Stimulated activated CD4-positive, alpha-beta T cell treated with anti-CD3 and anti-CD28 coated beads, Interleukin-12 subunit alpha, Interleukin-12 subunit beta, amount 100 ng/mL, for 24 hours (primary cell): ENCODE measurements at regions not wholly inside any gene's neighbourhood (a gene's known extent, or its start where the extent isn't known, plus 50 kb on each side); places are given as distances from the start of the nearest gene placed in this dataset.
"Not testable (repeated sequence)": the region's sequence is repeated elsewhere in the genome, so short reads cannot be mapped to it uniquely, and the experiment has no call there.

Experiments used
- DNase-seq, 2 experiments: peaks; one replicate each; pipeline ENCODE4 v3.0.0-alpha.2; 2020; ENCODE audit warnings: low read depth in 2 of 2

DNA sequence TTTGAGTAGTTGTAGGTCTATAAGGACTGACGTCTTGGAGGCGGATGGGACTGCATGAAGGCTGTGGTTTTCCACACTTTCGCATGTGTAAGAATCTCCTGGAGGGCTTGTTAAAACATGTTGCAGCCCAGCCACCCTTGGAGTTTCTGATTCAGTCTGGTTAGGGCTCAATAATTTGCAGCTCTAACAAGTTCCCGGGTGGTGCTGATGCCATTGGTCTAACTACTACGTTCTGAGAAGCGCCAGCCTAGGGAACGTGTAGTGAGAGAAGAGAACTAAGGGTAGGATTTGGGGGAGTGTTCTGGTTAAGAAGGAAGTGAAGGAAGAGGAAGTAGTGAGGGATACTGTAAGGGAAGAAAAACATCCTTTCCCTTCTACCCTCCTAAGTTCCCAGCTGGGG lies 138.9 kb downstream of the LARP7 start:
- no peak for DNase-seq

DNA sequence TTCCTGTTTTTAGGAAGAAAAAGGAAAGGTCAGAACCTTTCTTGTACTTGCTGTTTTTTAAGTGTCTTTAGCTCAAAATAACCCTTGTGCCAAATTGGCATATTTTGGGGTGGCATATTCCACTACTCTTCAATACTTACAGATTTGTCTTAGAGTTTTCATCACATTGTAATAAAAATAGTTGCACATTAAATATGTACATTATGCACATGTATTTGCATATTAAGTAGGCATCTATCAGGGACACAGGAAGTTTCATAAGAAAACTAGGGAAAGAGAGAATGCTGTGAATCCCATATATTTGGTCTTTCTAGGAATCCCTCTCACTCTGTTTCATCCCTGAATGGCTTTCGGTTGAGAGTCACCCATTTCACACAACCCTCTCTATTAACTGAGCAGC lies 139.6 kb downstream of the LARP7 start:
- DNase-seq, result no peak

GRCh38 chr4:112778520-112778919 lies 141.6 kb downstream of the LARP7 start:
- DNase-seq, result no peak

GRCh38 chr4:112793033-112793432 lies 156.1 kb downstream of the LARP7 start:
- DNase-seq, result no peak

DNA sequence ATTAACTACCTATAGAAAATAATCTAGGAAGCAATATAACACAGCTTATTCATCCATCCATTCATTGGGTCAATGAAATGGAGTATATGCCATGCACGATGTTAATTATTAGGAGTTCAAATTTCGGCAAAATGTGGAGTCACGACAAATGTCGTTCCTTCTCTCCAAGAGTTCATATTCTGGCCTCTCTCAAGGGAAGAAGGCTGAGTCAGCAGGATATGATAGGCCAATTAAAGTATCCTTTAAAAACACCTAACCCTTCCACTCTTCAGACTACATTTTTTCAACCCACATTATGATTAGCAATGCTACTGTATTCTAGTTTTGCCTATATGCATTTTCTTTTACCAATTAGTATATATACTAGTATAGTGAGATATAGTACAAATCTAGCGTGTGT lies 163.1 kb downstream of the LARP7 start:
- DNase-seq, result no peak

GRCh38 chr4:112801341-112801740 lies 164.4 kb downstream of the LARP7 start:
- DNase-seq, result no peak

GRCh38 chr4:112802780-112803179 lies 165.8 kb downstream of the LARP7 start:
- no peak for DNase-seq

GRCh38 chr4:112807083-112807482 lies 170.1 kb downstream of the LARP7 start:
- DNase-seq, result no peak

GRCh38 chr4:112808001-112808400 lies 171.1 kb downstream of the LARP7 start:
- DNase-seq, result no peak

- DNase-seq, result no peak
These were observed 176.8 kb downstream of the LARP7 start for GRCh38 chr4:112813790-112814189.

GRCh38 chr4:112817933-112818593 lies 181.1 kb downstream of the LARP7 start:
- peak; percentile 4 to 17 for DNase-seq

DNA sequence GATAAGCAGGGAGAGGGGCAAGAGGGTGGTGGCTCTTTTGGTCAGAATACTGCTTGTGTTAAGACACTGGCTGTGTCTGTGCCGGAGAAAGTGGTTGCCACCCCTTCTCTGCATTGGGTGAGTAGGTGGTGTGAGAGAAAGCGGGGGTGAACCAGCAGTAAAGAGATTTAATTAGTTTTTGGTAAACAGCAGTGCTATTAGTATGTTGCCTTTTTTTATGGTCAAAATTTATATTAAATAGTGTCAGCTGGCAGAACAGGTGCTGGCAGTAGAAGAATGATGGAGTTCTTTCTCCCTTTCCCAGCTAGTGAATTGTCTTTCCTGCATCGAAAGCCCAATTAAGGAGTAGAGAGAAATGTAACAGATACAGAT lies 181.6 kb downstream of the LARP7 start:
- DNase-seq, result no peak

- DNase-seq, result no peak
These were observed 182.8 kb downstream of the LARP7 start for GRCh38 chr4:112819729-112820128.

- DNase-seq, result no peak
These were observed 186.2 kb downstream of the LARP7 start for GRCh38 chr4:112823156-112823555.

DNA sequence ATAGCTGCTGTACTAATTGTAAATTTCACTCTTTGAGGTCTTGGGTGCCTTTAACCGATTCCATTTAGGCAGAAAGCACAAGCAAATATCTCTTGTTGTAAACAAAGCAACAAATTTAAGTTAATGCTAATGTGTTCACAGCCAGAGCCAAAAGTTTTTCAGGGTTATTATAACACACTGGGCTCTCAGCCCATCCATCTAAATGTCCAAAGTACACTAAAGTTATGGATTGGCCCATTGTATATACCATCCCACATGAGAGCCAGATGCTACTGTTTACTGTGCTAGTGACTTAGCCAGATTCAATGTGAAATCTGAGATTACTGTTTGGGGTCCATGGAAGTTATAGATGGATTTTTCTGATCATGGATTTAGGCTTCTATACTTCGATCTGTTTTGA lies 186.7 kb downstream of the LARP7 start:
- DNase-seq, result no peak

GRCh38 chr4:112830753-112831386 lies 193.9 kb downstream of the LARP7 start:
- no peak for DNase-seq

GRCh38 chr4:112832493-112832892 lies 195.6 kb downstream of the LARP7 start:
- no peak for DNase-seq

DNA sequence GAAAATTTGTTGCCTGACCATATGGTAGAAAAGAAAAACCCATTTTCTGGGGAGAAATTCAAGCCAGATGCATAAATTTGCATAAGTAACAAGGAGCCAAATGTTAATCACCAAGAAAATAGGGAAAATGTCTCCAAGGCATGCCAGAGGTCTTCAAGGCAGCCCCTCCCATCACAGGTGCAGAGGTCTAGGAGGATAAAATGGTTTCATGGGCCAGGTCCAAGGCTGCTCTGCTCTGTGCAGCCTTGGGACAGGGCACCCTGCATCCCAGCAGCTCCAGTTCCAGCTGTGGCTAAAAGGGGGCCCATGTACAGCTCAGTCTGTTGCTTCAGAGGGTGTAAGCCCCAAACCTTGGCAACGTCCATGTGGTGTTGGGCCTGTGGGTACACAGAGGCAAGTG lies 200.0 kb downstream of the LARP7 start:
- DNase-seq, result no peak

DNA sequence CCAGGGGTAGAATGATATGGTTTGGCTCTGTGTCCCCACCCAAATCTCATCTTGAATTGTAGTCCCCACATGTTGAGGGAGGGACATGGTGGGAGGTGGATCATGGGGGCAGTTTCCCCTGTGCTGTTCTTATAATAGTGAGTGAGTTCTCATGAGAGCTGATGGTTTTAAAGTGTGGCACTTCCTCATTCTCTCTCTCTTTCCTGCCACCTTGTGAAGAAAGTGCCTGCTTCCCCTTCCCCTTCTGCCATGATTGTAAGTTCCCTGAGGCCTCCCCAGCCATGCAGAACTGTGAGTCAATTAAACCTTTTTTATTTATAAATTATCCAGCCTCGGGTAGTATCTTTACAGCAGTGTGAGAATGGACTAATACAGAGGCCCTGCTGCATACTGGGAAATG lies 201.1 kb downstream of the LARP7 start:
- not testable (repeated sequence) for DNase-seq

DNA sequence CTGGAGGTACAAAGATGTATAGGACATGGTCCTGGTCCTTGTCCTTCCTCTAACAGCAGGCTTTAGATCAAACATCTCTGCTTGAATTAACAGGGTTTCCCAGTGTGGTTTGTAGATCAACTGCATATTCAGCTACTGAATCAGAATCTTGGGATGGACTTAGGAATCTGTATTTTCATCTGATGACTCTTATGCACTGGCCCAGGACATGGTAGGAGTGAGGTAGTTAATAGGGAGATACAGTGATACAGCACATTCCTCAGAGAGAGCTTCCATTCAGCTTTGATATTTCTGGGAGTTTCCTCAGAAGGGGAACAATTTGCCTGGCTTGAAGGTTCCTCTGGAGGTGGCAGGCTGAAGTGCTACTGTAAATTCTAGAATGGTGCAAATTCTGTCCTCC lies 203.1 kb downstream of the LARP7 start:
- no peak for DNase-seq

DNA sequence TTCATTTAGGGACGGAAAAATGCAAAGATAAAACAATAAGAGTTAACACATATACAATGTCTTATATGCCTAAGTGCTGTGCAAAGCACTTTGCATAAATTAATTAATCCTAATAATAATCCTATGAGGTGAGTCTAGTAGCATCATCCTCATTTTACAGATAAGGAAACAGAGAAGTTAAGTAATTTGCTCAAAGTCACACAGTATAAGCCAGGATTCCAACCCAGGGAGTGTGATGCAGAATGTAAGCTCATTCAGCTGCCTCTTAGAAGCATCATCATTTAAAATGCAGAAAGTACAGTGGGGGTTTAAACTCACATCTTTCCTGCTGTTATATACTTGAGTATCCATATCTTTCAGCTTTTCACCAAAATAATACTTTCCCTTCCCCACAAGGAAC lies 203.7 kb downstream of the LARP7 start:
- DNase-seq, result no peak

DNA sequence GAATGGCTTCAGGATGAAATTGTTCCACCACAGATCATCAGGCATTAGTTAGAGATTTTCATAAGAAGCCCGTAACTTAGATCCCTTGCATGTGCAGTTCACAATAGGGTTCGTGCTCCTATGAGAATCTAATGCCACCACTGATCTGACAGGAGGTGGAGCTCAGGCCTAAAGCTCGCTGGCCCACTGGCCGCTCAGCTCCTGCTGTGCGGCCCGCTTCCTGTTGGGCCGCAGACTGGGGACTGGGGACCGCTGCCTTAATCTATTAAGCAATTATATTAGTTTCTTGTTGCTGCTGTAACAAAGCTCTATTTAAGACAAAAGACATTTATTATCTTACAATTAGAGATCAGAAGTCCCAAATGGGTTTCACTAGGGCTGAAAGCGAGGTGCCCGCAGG lies 205.6 kb downstream of the LARP7 start:
- no peak for DNase-seq

- DNase-seq, result no peak
These were observed 204.1 kb upstream of the ANK2 start for GRCh38 chr4:112845386-112845785.

GRCh38 chr4:112847045-112847444 lies 202.4 kb upstream of the ANK2 start:
- no peak for DNase-seq
